ENCODE measurements at regions not wholly inside any gene's neighbourhood (a gene's known extent, or its start where the extent isn't known, plus 50 kb on each side); places are given as distances from the start of the nearest gene placed in this dataset.

DNA sequence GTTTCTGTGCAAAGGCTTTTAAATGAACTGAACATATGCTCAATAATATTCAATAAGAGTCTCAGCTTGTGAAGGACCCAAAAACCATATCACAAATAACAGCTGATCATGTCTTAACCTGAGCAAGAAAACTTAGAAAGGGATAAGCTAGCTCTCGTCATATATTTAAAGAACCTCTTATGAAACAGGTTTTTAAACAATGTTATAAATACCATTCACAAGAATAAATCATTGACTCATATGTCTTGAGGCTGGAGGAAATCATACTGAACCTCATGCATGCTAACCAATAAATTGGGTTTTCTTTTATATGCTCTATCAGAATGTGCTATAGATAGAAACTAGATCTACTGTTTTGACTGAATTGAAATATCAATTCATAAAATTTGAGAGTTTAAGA lies 426.9 kb downstream of the NOVA1 start:
- TF ChIP-seq, protein P1, sequence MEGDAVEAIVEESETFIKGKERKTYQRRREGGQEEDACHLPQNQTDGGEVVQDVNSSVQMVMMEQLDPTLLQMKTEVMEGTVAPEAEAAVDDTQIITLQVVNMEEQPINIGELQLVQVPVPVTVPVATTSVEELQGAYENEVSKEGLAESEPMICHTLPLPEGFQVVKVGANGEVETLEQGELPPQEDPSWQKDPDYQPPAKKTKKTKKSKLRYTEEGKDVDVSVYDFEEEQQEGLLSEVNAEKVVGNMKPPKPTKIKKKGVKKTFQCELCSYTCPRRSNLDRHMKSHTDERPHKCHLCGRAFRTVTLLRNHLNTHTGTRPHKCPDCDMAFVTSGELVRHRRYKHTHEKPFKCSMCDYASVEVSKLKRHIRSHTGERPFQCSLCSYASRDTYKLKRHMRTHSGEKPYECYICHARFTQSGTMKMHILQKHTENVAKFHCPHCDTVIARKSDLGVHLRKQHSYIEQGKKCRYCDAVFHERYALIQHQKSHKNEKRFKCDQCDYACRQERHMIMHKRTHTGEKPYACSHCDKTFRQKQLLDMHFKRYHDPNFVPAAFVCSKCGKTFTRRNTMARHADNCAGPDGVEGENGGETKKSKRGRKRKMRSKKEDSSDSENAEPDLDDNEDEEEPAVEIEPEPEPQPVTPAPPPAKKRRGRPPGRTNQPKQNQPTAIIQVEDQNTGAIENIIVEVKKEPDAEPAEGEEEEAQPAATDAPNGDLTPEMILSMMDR (IDR thresholded peaks at IDR 0.05): no peak
- TF ChIP-seq POLR2A (IDR thresholded peaks at IDR 0.05; ENCODE audit: low read depth) (no peak), EP300 (IDR thresholded peaks at IDR 0.05) (no peak)

Measured in esophagus muscularis mucosa (tissue), 4 donors.